Tibial artery (tissue), 4 donors: ENCODE measurements at regions not wholly inside any gene's neighbourhood (a gene's known extent, or its start where the extent isn't known, plus 50 kb on each side); places are given as distances from the start of the nearest gene placed in this dataset.

Source experiments
- DNase-seq, 2 donors: peaks; one replicate each; pipeline ENCODE4 v3.0.0-alpha.2; 2019
- H3K27ac ChIP-seq, 2 donors: fragments of 200-600 bp; sonication (generic) in 1 of 2; 1 replicate in 1 of 2; 2 replicates in 1 of 2; pipeline ENCODE4 v1.5.1; 2018 to 2019; ENCODE audit warnings: mild to moderate bottlenecking in 1 of 2
- H3K27me3 ChIP-seq, 2 donors: fragments of 200-600 bp; sonication (generic) in 1 of 2; one replicate each; pipeline versions ENCODE4 v1.5.1 to v1.6.0; 2016 to 2019
- H3K36me3 ChIP-seq, 3 donors: fragments of 200-600 bp; sonication (generic) in 2 of 3; one replicate each; pipeline ENCODE4 v1.5.1; 2016 to 2019; ENCODE audit warnings: mild to moderate bottlenecking in 2 of 3
- H3K4me1 ChIP-seq, 4 donors: fragments of 200-600 bp; sonication (generic) in 2 of 4; 1 replicate in 3 of 4; 2 replicates in 1 of 4; pipeline ENCODE4 v1.5.1; 2016 to 2019
- H3K4me3 ChIP-seq, 2 donors: fragments of 200-600 bp; sonication (generic) in 1 of 2; 1 replicate in 1 of 2; 2 replicates in 1 of 2; pipeline ENCODE4 v1.5.1; 2018 to 2019; ENCODE audit warnings: mild to moderate bottlenecking in 2 of 2
- H3K9me3 ChIP-seq, 3 donors: fragments of 200-600 bp; sonication (generic) in 1 of 3; one replicate each; pipeline ENCODE4 v1.5.1; 2016 to 2019
- CTCF ChIP-seq, 2 experiments: fragments of 200-600 bp in 1 of 2; fragments of 450-650 bp in 1 of 2; IDR thresholded peaks; one replicate each; pipeline ENCODE4 v1.5.1; 2017 to 2019; ENCODE audit warnings: antibody characterized with exemption in 2 of 2, mild to moderate bottlenecking in 1 of 2, moderate library complexity in 1 of 2
- intact Hi-C: fragments of 100-400 bp; cut with DNase I; formaldehyde crosslinking; loops from one replicate; pipeline ENCODE4 v1.15.0; 2023; ENCODE audit warnings: low total_unique reads

- H3K4me3 ChIP-seq = no peak overlapping the region
- TF ChIP-seq CTCF (IDR thresholded peaks at IDR 0.05) = no peak
- H3K4me1 ChIP-seq = peaks cover 0 to 5% (median 0%) of the 10 kb centered on the region in 4 donors
- H3K9me3 ChIP-seq = no peaks in the 10 kb centered on the region
- no peaks in the 10 kb centered on the region for H3K36me3 ChIP-seq
- H3K27me3 ChIP-seq = no peaks in the 10 kb centered on the region
- no peak overlapping the region for H3K27ac ChIP-seq
- intact Hi-C loops = no loop called here
- peak in 1 of 2 donors; percentile 25 for DNase-seq
These were observed 127.3 kb downstream of the BANF2 start for GRCh38 chr20:17827079-17827478.

DNA sequence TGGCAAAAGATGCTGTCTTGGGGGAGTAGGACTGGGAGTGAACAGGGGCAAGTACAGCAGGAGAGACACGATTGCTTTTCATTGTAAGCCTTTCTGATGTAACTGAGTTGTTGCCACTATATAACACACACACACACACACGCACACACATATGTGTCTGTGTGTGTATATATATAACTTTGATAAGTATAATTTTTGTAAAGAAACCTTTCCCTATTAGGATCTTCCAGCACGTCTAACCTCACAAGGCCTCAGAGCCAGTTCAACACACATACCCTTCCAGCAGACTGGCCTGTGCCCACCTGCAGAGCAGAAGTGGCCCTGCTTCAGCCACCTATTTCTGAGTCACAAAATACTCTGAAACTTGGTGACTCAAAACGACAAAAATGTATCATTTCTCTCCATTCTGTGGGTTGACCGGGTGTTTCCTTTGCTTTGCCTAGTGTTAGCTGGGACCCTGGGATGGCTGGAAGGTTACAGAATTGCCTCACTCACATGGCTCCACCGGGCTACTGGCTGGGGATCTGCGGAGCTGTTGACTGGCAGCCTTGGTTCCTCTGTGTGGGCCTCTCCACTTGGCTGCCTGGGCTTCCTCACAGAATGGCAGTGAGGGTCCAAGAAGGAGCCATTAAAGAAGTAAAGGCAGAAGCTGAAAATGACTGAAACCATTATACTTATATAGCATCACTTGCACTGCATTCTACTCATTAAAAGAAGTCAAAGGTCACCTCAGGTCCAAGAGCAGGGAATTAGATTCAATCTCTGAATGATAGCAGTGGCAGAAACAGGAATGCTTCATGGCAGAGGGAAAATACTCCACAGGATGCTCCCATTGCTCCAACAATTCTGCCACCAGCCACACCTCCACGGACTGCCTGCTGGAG is 126.4 kb downstream of the BANF2 start:
- H3K27me3 ChIP-seq = no peaks in the 10 kb centered on the region
- H3K36me3 ChIP-seq = no peaks in the 10 kb centered on the region
- H3K4me1 ChIP-seq = peaks cover 0 to 5% (median 0%) of the 10 kb centered on the region in 4 donors
- intact Hi-C loops = no loop called here
- no peaks in the 10 kb centered on the region for H3K9me3 ChIP-seq
- H3K27ac ChIP-seq = no peak overlapping the region
- no peak for TF ChIP-seq CTCF (IDR thresholded peaks at IDR 0.05)
- H3K4me3 ChIP-seq = no peak overlapping the region
- peak in 1 of 2 donors; percentile 15 for DNase-seq

- Histone ChIP-seq H3K27ac (no peak overlapping the region), H3K9me3 (no peaks in the 10 kb centered on the region), H3K36me3 (no peaks in the 10 kb centered on the region), H3K27me3 (no peaks in the 10 kb centered on the region), H3K4me3 (no peak overlapping the region), H3K4me1 (peaks cover 0 to 5% (median 0%) of the 10 kb centered on the region in 4 donors)
- intact Hi-C loops = no loop called here
- TF ChIP-seq CTCF (IDR thresholded peaks at IDR 0.05) = no peak
- DNase-seq = peak in 1 of 2 donors; percentile 54
These were observed 125.6 kb downstream of the BANF2 start for GRCh38 chr20:17825252-17825959.

DNA sequence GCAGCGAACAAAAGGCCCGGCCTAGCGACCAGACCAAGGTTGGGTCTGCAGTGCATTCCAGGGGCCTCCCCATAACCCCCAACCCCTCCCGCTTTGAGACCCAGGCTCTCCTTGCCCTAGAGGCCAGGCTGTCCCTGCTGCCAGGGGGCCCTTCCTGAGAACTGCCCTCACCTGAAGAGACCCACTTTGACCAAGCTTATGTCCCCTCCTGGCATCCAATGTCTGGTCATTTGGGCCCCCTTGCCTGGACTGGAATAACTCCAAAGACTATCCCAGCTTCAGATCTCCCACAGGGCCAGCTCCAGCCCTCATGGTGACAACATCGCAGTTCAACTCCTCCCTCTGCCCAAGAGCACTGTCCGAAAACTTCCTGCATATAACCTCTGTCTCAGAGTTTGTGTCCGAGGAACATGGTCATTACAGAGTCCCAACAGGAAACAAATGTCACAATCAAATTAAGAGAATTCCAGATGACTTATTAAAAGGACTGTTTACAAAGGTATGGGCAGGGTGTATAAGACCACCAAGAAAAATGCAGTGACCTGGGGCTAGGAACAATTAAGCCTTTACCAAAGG is 125.0 kb downstream of the BANF2 start:
- DNase-seq = peak in 1 of 2 donors; percentile 28
- H3K4me1 ChIP-seq = peaks cover 0 to 5% (median 0%) of the 10 kb centered on the region in 4 donors
- H3K4me3 ChIP-seq = no peak overlapping the region
- H3K27ac ChIP-seq = no peak overlapping the region
- H3K36me3 ChIP-seq = no peaks in the 10 kb centered on the region
- H3K27me3 ChIP-seq = no peaks in the 10 kb centered on the region
- intact Hi-C loops = no loop called here
- H3K9me3 ChIP-seq = no peaks in the 10 kb centered on the region
- no peak for TF ChIP-seq CTCF (IDR thresholded peaks at IDR 0.05)

- Histone ChIP-seq H3K4me1 (peaks cover 0 to 5% (median 0%) of the 10 kb centered on the region in 4 donors), H3K9me3 (no peaks in the 10 kb centered on the region), H3K27me3 (no peaks in the 10 kb centered on the region), H3K36me3 (no peaks in the 10 kb centered on the region), H3K4me3 (no peak overlapping the region), H3K27ac (no peak overlapping the region)
- DNase-seq = peak in 1 of 2 donors; percentile 32
- intact Hi-C loops = loop anchor here (2.0 kb wide), 1 partner anchor 65 kb away; no protein-coding TSS in a partner anchor
- no peak for TF ChIP-seq CTCF (IDR thresholded peaks at IDR 0.05)
These were observed 123.8 kb downstream of the BANF2 start for GRCh38 chr20:17823409-17824144.
